Naive thymus-derived CD4-positive, alpha-beta T cell (primary cell): ENCODE measurements at regions not wholly inside any gene's neighbourhood (a gene's known extent, or its start where the extent isn't known, plus 50 kb on each side); places are given as distances from the start of the nearest gene placed in this dataset.
A peak's percentile ranks its signal among the peaks of the same experiment; 100 is the strongest.
"Not testable (repeated sequence)": the region's sequence is repeated elsewhere in the genome, so short reads cannot be mapped to it uniquely, and the experiment has no call there.

Experiments
- ATAC-seq: fragments of 150-1000 bp; cut with Tn5 transposase; 2 replicates; pipeline ENCODE4 v1.10.0; 2021; ENCODE audit warnings: mild to moderate bottlenecking, moderate library complexity
- CTCF ChIA-PET: fragments of 350-600 bp; sonication (Branson Sonifier 250); formaldehyde crosslinking; loops from one replicate; lab custom pipeline; 2021; ENCODE audit warnings: antibody characterized with exemption; lab: Charles Lee
- POLR2A ChIA-PET: fragments of 350-600 bp; sonication (Branson Sonifier 250); formaldehyde crosslinking; loops from one replicate; lab custom pipeline; 2021; ENCODE audit warnings: antibody characterized with exemption, inconsistent platforms; lab: Charles Lee
- DNase-seq, 9 donors: peaks; one replicate each; pipeline versions ENCODE4 v3.0.0 to v3.0.0-alpha.2; 2020 to 2022; ENCODE audit warnings: mixed read lengths in 1 of 9
- H3K27ac ChIP-seq: one replicate; pipeline ENCODE4 v1.7.0; 2013; ENCODE audit warnings: mild to moderate bottlenecking, low read depth, low read length, moderate library complexity
- H3K27me3 ChIP-seq, 2 donors: one replicate each; pipeline ENCODE4 v1.7.0; 2013; ENCODE audit warnings: low read length in 2 of 2, mild to moderate bottlenecking in 2 of 2, moderate library complexity in 2 of 2; ENCODE audit not compliant: control insufficient read depth in 2 of 2, insufficient read depth in 2 of 2
- H3K36me3 ChIP-seq, 3 experiments: 1 replicate in 2 of 3; 2 replicates in 1 of 3; pipeline ENCODE4 v1.7.0; 2013; ENCODE audit warnings: low read length in 3 of 3, mild to moderate bottlenecking in 3 of 3, moderate library complexity in 1 of 3; ENCODE audit not compliant: insufficient read depth in 3 of 3, control insufficient read depth in 2 of 3
- H3K4me1 ChIP-seq, 2 donors: one replicate each; pipeline ENCODE4 v1.7.0; 2013; ENCODE audit warnings: low read length in 2 of 2, mild to moderate bottlenecking in 2 of 2, moderate library complexity in 1 of 2; ENCODE audit not compliant: control insufficient read depth in 2 of 2, insufficient read depth in 2 of 2
- H3K4me3 ChIP-seq: 2 replicates; pipeline ENCODE4 v1.7.0; 2013; ENCODE audit warnings: mild to moderate bottlenecking, low read length
- H3K9me3 ChIP-seq, 3 experiments: 1 replicate in 2 of 3; 2 replicates in 1 of 3; pipeline ENCODE4 v1.7.0; 2013; ENCODE audit warnings: low read length in 3 of 3; ENCODE audit not compliant: control insufficient read depth in 2 of 3
- H3K27ac Mint-ChIP-seq, 9 donors: one replicate each; pipeline ENCODE4 v1.8.0; 2020 to 2022; ENCODE audit warnings: mixed read lengths in 9 of 9, mild to moderate bottlenecking in 8 of 9, moderate library complexity in 5 of 9, inconsistent platforms in 2 of 9
- H3K27me3 Mint-ChIP-seq, 5 donors: one replicate each; pipeline ENCODE4 v1.8.0; 2021 to 2022; ENCODE audit warnings: mixed read lengths in 5 of 5, mild to moderate bottlenecking in 1 of 5
- H3K36me3 Mint-ChIP-seq, 5 donors: one replicate each; pipeline ENCODE4 v1.8.0; 2020 to 2022; ENCODE audit warnings: mixed read lengths in 5 of 5, mild to moderate bottlenecking in 3 of 5, inconsistent platforms in 1 of 5
- H3K4me1 Mint-ChIP-seq, 7 donors: one replicate each; pipeline ENCODE4 v1.8.0; 2020 to 2022; ENCODE audit warnings: mixed read lengths in 7 of 7, mild to moderate bottlenecking in 3 of 7, inconsistent platforms in 1 of 7
- H3K4me3 Mint-ChIP-seq, 10 donors: one replicate each; pipeline ENCODE4 v1.8.0; 2020 to 2022; ENCODE audit warnings: mild to moderate bottlenecking in 10 of 10, mixed read lengths in 10 of 10, moderate library complexity in 6 of 10, inconsistent platforms in 2 of 10
- H3K9me3 Mint-ChIP-seq, 11 donors: one replicate each; pipeline ENCODE4 v1.8.0; 2020 to 2022; ENCODE audit warnings: mixed read lengths in 11 of 11, mild to moderate bottlenecking in 4 of 11, inconsistent platforms in 1 of 11, moderate library complexity in 1 of 11
- intact Hi-C, 2 donors: fragments of 100-400 bp; cut with micrococcal nuclease; formaldehyde crosslinking; loops; one replicate each; pipeline ENCODE4 v1.15.1; 2023

DNA sequence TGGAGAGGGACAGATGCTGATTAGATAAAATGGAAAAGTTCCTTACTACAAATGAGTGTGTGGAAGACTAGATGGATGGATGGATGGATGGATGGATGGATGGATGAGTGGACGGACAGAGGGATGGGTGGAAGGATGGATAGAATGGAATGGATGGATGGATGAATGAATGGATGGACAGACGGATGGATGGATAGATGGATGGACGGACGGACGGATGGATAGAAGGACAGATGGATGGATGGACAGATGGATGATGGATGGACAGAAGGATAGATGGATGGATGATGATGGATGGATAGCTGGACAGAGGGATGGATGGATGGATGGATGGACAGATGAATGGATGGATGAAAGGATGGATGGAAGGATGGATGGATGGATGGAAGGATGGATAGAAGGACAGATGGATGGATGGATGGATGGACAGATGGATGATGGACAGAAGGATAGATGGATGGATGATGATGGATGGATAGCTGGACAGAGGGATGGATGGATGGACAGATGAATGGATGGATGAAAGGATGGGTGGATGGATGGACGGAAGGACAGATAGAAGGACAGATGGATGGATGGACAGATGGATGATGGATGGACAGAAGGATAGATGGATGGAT is 118.6 kb upstream of the CIBAR2 start:
- H3K4me1 ChIP-seq, ATAC-seq, H3K4me1 Mint-ChIP-seq, H3K27ac ChIP-seq, H3K9me3 ChIP-seq, H3K36me3 ChIP-seq, intact Hi-C loops, H3K36me3 Mint-ChIP-seq, H3K9me3 Mint-ChIP-seq, H3K4me3 Mint-ChIP-seq, H3K27me3 ChIP-seq, H3K4me3 ChIP-seq, POLR2A ChIA-PET, DNase-seq: not testable (repeated sequence)
- CTCF ChIA-PET, result interaction anchor here (0.8 kb wide), 1 partner anchor 168 kb away, joined by 3 read pairs; no protein-coding TSS in a partner anchor
- Mint-ChIP-seq H3K27ac (peak overlapping the region in 1 of 9 donors; percentile 23), H3K27me3 (peaks cover 9 to 31% (median 15%) of the 10 kb centered on the region in 5 donors)

- ATAC-seq (no peak), DNase-seq (no peak)
- intact Hi-C loops, result no loop called here
- Histone ChIP-seq H3K27me3 (no peaks in the 10 kb centered on the region), H3K9me3 (no peaks in the 10 kb centered on the region), H3K27ac (no peak overlapping the region), H3K36me3 (no peaks in the 10 kb centered on the region), H3K4me1 (no peaks in the 10 kb centered on the region), H3K4me3 (no peak overlapping the region)
- peaks cover 0 to 9% (median 0%) of the 10 kb centered on the region in 11 donors for H3K9me3 Mint-ChIP-seq
- ChIA-PET POLR2A (no interaction called here), CTCF (no interaction called here)
- no peaks in the 10 kb centered on the region for H3K36me3 Mint-ChIP-seq
- no peak overlapping the region for H3K27ac Mint-ChIP-seq
- H3K27me3 Mint-ChIP-seq, result peaks cover 18 to 39% (median 23%) of the 10 kb centered on the region in 5 donors
- H3K4me3 Mint-ChIP-seq, result no peak overlapping the region
- H3K4me1 Mint-ChIP-seq, result peaks cover 0 to 14% (median 5%) of the 10 kb centered on the region in 7 donors
Measured at GRCh38 chr16:85231959-85232358, 119.7 kb upstream of the CIBAR2 start.

GRCh38 chr16:85232369-85233142 is 120.3 kb upstream of the CIBAR2 start:
- H3K27me3 ChIP-seq, result peaks cover 0 to 3% of the 10 kb centered on the region in 2 donors
- H3K27me3 Mint-ChIP-seq, result peaks cover 21 to 42% (median 24%) of the 10 kb centered on the region in 5 donors
- H3K9me3 Mint-ChIP-seq, result peaks cover 0 to 9% (median 0%) of the 10 kb centered on the region in 11 donors
- H3K4me3 Mint-ChIP-seq, result no peak overlapping the region
- no peaks in the 10 kb centered on the region for H3K4me1 ChIP-seq
- H3K27ac Mint-ChIP-seq, result no peak overlapping the region
- H3K36me3 Mint-ChIP-seq, result no peaks in the 10 kb centered on the region
- no peak overlapping the region for H3K27ac ChIP-seq
- DNase-seq (no peak), ATAC-seq (no peak)
- H3K4me3 ChIP-seq, result no peak overlapping the region
- no peaks in the 10 kb centered on the region for H3K9me3 ChIP-seq
- intact Hi-C loops, result no loop called here
- peaks cover 0 to 9% (median 0%) of the 10 kb centered on the region in 7 donors for H3K4me1 Mint-ChIP-seq
- CTCF ChIA-PET, result no interaction called here
- no peaks in the 10 kb centered on the region for H3K36me3 ChIP-seq
- POLR2A ChIA-PET, result no interaction called here

GRCh38 chr16:85233516-85233915 is 121.2 kb upstream of the CIBAR2 start:
- peaks cover 0 to 9% (median 0%) of the 10 kb centered on the region in 11 donors for H3K9me3 Mint-ChIP-seq
- ATAC-seq, result no peak
- intact Hi-C loops, result no loop called here
- Histone ChIP-seq H3K36me3 (no peaks in the 10 kb centered on the region), H3K4me1 (no peaks in the 10 kb centered on the region), H3K4me3 (no peak overlapping the region), H3K9me3 (no peaks in the 10 kb centered on the region), H3K27ac (no peak overlapping the region), H3K27me3 (peaks cover 0 to 3% of the 10 kb centered on the region in 2 donors)
- DNase-seq, result no peak
- H3K36me3 Mint-ChIP-seq, result no peaks in the 10 kb centered on the region
- H3K27ac Mint-ChIP-seq, result no peak overlapping the region
- H3K27me3 Mint-ChIP-seq, result peaks cover 23 to 43% (median 23%) of the 10 kb centered on the region in 5 donors
- no peak overlapping the region for H3K4me3 Mint-ChIP-seq
- ChIA-PET POLR2A (no interaction called here), CTCF (no interaction called here)
- peaks cover 0 to 8% (median 0%) of the 10 kb centered on the region in 7 donors for H3K4me1 Mint-ChIP-seq

GRCh38 chr16:85234310-85235204 is 122.3 kb upstream of the CIBAR2 start:
- H3K27ac ChIP-seq, result no peak overlapping the region
- no peak overlapping the region for H3K4me3 ChIP-seq
- intact Hi-C loops, result no loop called here
- no peaks in the 10 kb centered on the region for H3K36me3 ChIP-seq
- H3K36me3 Mint-ChIP-seq, result no peaks in the 10 kb centered on the region
- ChIA-PET CTCF (no interaction called here), POLR2A (no interaction called here)
- peaks cover 23 to 43% (median 23%) of the 10 kb centered on the region in 5 donors for H3K27me3 Mint-ChIP-seq
- H3K9me3 Mint-ChIP-seq, result peaks cover 0 to 9% (median 0%) of the 10 kb centered on the region in 11 donors
- H3K27ac Mint-ChIP-seq, result no peak overlapping the region
- no peaks in the 10 kb centered on the region for H3K9me3 ChIP-seq
- H3K4me1 Mint-ChIP-seq, result peaks cover 0 to 8% (median 0%) of the 10 kb centered on the region in 7 donors
- peak overlapping the region in 2 of 10 donors; percentile 3 to 67 for H3K4me3 Mint-ChIP-seq
- ATAC-seq (no peak), DNase-seq (no peak)
- H3K27me3 ChIP-seq, result peaks cover 0 to 3% of the 10 kb centered on the region in 2 donors
- H3K4me1 ChIP-seq, result no peaks in the 10 kb centered on the region

DNA sequence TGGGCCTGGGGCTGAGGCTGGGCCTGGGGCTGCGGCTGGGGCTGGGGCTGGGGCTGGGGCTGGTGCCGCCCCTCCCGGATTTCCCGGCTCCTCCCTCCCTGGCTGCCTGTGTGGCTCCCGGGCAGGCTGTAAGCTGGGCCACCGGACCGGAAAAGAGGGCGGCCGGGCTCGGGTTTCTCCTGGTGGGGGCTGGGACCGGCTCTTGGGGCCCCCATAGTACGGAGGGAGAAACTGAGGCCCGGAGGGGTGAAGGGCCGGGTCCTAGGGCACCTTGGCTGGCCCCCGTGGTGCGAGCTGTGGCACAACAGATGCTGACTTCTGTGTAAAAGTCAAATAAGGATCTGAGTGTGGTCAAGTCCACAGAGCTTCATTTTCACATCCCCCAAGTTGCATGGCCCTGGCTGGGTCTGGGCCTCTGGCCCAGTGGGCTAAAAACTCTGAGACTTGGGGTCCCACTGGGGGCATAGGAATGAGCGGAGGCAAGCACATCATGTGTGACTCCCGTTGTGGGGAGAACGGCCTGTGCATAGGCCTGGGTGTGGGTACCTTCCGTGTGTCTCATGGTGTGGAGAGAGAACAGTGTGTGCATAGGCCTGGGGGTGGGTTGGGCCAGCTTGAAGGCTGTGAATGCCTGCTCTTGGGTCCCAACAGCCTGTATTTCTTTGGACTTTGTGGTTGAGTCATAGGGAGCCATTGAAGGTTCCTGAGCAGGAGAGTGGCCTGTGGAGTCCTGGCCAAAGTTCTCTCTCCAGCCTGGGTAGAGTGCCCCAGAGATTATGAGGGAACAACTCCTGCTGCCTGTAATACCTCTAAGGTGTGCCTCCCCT is 123.9 kb upstream of the CIBAR2 start:
- H3K4me1 Mint-ChIP-seq, result peaks cover 0 to 9% (median 0%) of the 10 kb centered on the region in 7 donors
- DNase-seq, result no peak
- intact Hi-C loops, result no loop called here
- H3K27ac Mint-ChIP-seq, result no peak overlapping the region
- H3K9me3 Mint-ChIP-seq, result peaks cover 0 to 3% (median 0%) of the 10 kb centered on the region in 11 donors
- Histone ChIP-seq H3K4me3 (no peak overlapping the region), H3K4me1 (no peaks in the 10 kb centered on the region), H3K27me3 (peaks cover 0 to 3% of the 10 kb centered on the region in 2 donors), H3K36me3 (no peaks in the 10 kb centered on the region), H3K9me3 (no peaks in the 10 kb centered on the region), H3K27ac (no peak overlapping the region)
- peaks cover 23 to 41% (median 27%) of the 10 kb centered on the region in 5 donors for H3K27me3 Mint-ChIP-seq
- no peaks in the 10 kb centered on the region for H3K36me3 Mint-ChIP-seq
- peak overlapping the region in 9 of 10 donors; percentile 27 to 65 (median 43) for H3K4me3 Mint-ChIP-seq
- CTCF ChIA-PET, result no interaction called here
- ATAC-seq, result no peak
- POLR2A ChIA-PET, result no interaction called here
